Astrocyte (in vitro differentiated cells and primary cell): ENCODE measurements at regions not wholly inside any gene's neighbourhood (a gene's known extent, or its start where the extent isn't known, plus 50 kb on each side); places are given as distances from the start of the nearest gene placed in this dataset.
A peak's percentile ranks its signal among the peaks of the same experiment; 100 is the strongest.

Experiments used
- DNase-seq: peaks from one replicate; pipeline ENCODE4 v3.0.0-alpha.2; 2010; ENCODE audit warnings: low read depth
- FAIRE-seq: peaks from 2 replicates; lab custom pipeline; 2011; peaks lifted over from hg19 to GRCh38; lab: Jason Lieb, UNC
- H2AFZ ChIP-seq: 2 replicates; pipeline ENCODE4 v1.6.0; 2012; ENCODE audit warnings: low read depth, low read length, inconsistent platforms
- H3K27ac ChIP-seq: 2 replicates; pipeline ENCODE4 v1.5.1; 2011; ENCODE audit warnings: low read depth, low read length, inconsistent platforms
- H3K27me3 ChIP-seq: 2 replicates; pipeline ENCODE4 v1.6.0; 2011; ENCODE audit warnings: low read length, inconsistent platforms; ENCODE audit not compliant: insufficient read depth
- H3K36me3 ChIP-seq: 2 replicates; pipeline ENCODE4 v1.5.1; 2011; ENCODE audit warnings: low read length, inconsistent platforms; ENCODE audit not compliant: insufficient read depth
- H3K4me1 ChIP-seq: 2 replicates; pipeline ENCODE4 v1.5.1; 2011; ENCODE audit warnings: low read length, inconsistent platforms; ENCODE audit not compliant: insufficient read depth
- H3K4me2 ChIP-seq: 2 replicates; pipeline ENCODE4 v1.6.0; 2012; ENCODE audit warnings: low read length, inconsistent platforms
- H3K4me3 ChIP-seq: 2 replicates; pipeline ENCODE4 v1.5.1; 2011; ENCODE audit warnings: low read depth, mild to moderate bottlenecking, low read length, inconsistent platforms; ENCODE audit not compliant: insufficient read depth
- H3K79me2 ChIP-seq: 2 replicates; pipeline ENCODE4 v1.6.0; 2012; ENCODE audit warnings: mild to moderate bottlenecking, low read length, inconsistent platforms; ENCODE audit not compliant: insufficient read depth
- H3K9ac ChIP-seq: 2 replicates; pipeline ENCODE4 v1.6.0; 2012; ENCODE audit warnings: mild to moderate bottlenecking, low read length, inconsistent platforms
- H3K9me3 ChIP-seq: 2 replicates; pipeline ENCODE4 v1.5.1; 2012; ENCODE audit warnings: low read depth, mild to moderate bottlenecking, low read length, inconsistent platforms; ENCODE audit not compliant: insufficient read depth
- H4K20me1 ChIP-seq: 2 replicates; pipeline ENCODE4 v1.6.0; 2012; ENCODE audit warnings: low read length, inconsistent platforms; ENCODE audit not compliant: insufficient read depth
- H3K27ac Mint-ChIP-seq: one replicate; pipeline ENCODE4 v1.8.0; 2021; ENCODE audit warnings: mild to moderate bottlenecking, mixed read lengths; ENCODE audit not compliant: unreplicated experiment
- H3K27me3 Mint-ChIP-seq: one replicate; pipeline ENCODE4 v1.8.0; 2021; ENCODE audit warnings: low read depth, mixed read lengths; ENCODE audit not compliant: unreplicated experiment
- H3K36me3 Mint-ChIP-seq: one replicate; pipeline ENCODE4 v1.8.0; 2021; ENCODE audit warnings: low read depth, mixed read lengths; ENCODE audit not compliant: unreplicated experiment
- H3K4me1 Mint-ChIP-seq: one replicate; pipeline ENCODE4 v1.8.0; 2021; ENCODE audit warnings: low read depth, mixed read lengths; ENCODE audit not compliant: unreplicated experiment
- H3K4me3 Mint-ChIP-seq: one replicate; pipeline ENCODE4 v1.8.0; 2021; ENCODE audit warnings: mild to moderate bottlenecking, moderate library complexity, mixed read lengths; ENCODE audit not compliant: unreplicated experiment
- H3K9me3 Mint-ChIP-seq: one replicate; pipeline ENCODE4 v1.8.0; 2021; ENCODE audit warnings: mild to moderate bottlenecking, mixed read lengths; ENCODE audit not compliant: unreplicated experiment
- CTCF ChIP-seq: IDR thresholded peaks from 2 replicates; pipeline ENCODE4 v1.5.1; 2011; ENCODE audit warnings: low read depth, mild to moderate bottlenecking, inconsistent platforms, low read length, moderate library complexity; ENCODE audit not compliant: insufficient read depth
- EZH2 ChIP-seq: IDR thresholded peaks from 2 replicates; pipeline ENCODE4 v1.6.1; 2012; ENCODE audit warnings: mild to moderate bottlenecking, low read length, inconsistent platforms; ENCODE audit not compliant: insufficient read depth

GRCh38 chr2:45070113-45070652 lies 60.9 kb upstream of the SIX2 start:
- TF ChIP-seq EZH2, result no peak
- TF ChIP-seq CTCF, result no peak
- peak overlapping the region; percentile 9 for H3K4me2 ChIP-seq
- Mint-ChIP-seq H3K4me3 (no peak overlapping the region), H3K36me3 (no peaks in the 10 kb centered on the region), H3K4me1 (peaks cover 9% of the 10 kb centered on the region), H3K27me3 (peaks cover 40% of the 10 kb centered on the region), H3K27ac (no peak overlapping the region), H3K9me3 (no peaks in the 10 kb centered on the region)
- H3K27ac ChIP-seq, result no peak overlapping the region
- no peak for DNase-seq
- H2AFZ ChIP-seq, result no peak overlapping the region
- H4K20me1 ChIP-seq, result no peaks in the 10 kb centered on the region
- no peaks in the 10 kb centered on the region for H3K79me2 ChIP-seq
- H3K4me3 ChIP-seq, result no peak overlapping the region
- no peak for FAIRE-seq
- no peaks in the 10 kb centered on the region for H3K4me1 ChIP-seq
- peaks cover 41% of the 10 kb centered on the region for H3K27me3 ChIP-seq
- no peak overlapping the region for H3K9ac ChIP-seq
- no peaks in the 10 kb centered on the region for H3K9me3 ChIP-seq
- H3K36me3 ChIP-seq, result no peaks in the 10 kb centered on the region

GRCh38 chr2:45069684-45070083 lies 60.4 kb upstream of the SIX2 start:
- Histone ChIP-seq H3K79me2 (no peaks in the 10 kb centered on the region), H3K27ac (no peak overlapping the region), H3K4me3 (no peak overlapping the region), H3K4me2 (no peak overlapping the region), H3K27me3 (peaks cover 41% of the 10 kb centered on the region), H2AFZ (no peak overlapping the region), H3K9me3 (no peaks in the 10 kb centered on the region), H3K4me1 (no peaks in the 10 kb centered on the region), H3K9ac (no peak overlapping the region), H3K36me3 (no peaks in the 10 kb centered on the region), H4K20me1 (no peaks in the 10 kb centered on the region)
- Mint-ChIP-seq H3K36me3 (no peaks in the 10 kb centered on the region), H3K27ac (no peak overlapping the region), H3K4me3 (no peak overlapping the region), H3K4me1 (peaks cover 9% of the 10 kb centered on the region), H3K9me3 (no peaks in the 10 kb centered on the region), H3K27me3 (peaks cover 40% of the 10 kb centered on the region)
- TF ChIP-seq EZH2 (no peak), CTCF (no peak)
- FAIRE-seq (no peak), DNase-seq (no peak)

GRCh38 chr2:45068571-45069140 lies 59.4 kb upstream of the SIX2 start:
- Histone ChIP-seq H3K9me3 (no peaks in the 10 kb centered on the region), H3K9ac (no peak overlapping the region), H3K27me3 (peaks cover 40% of the 10 kb centered on the region), H2AFZ (no peak overlapping the region), H3K4me1 (no peaks in the 10 kb centered on the region), H3K36me3 (no peaks in the 10 kb centered on the region), H3K4me3 (no peak overlapping the region), H3K79me2 (no peaks in the 10 kb centered on the region), H4K20me1 (no peaks in the 10 kb centered on the region), H3K4me2 (no peak overlapping the region), H3K27ac (no peak overlapping the region)
- TF ChIP-seq CTCF, result no peak
- TF ChIP-seq EZH2, result no peak
- Mint-ChIP-seq H3K4me1 (peaks cover 9% of the 10 kb centered on the region), H3K36me3 (no peaks in the 10 kb centered on the region), H3K27me3 (peaks cover 36% of the 10 kb centered on the region), H3K9me3 (no peaks in the 10 kb centered on the region), H3K27ac (peak overlapping the region; percentile 54), H3K4me3 (no peak overlapping the region)
- DNase-seq, result no peak
- FAIRE-seq, result no peak
